ENCODE measurements at regions not wholly inside any gene's neighbourhood (a gene's known extent, or its start where the extent isn't known, plus 50 kb on each side); places are given as distances from the start of the nearest gene placed in this dataset.

DNA sequence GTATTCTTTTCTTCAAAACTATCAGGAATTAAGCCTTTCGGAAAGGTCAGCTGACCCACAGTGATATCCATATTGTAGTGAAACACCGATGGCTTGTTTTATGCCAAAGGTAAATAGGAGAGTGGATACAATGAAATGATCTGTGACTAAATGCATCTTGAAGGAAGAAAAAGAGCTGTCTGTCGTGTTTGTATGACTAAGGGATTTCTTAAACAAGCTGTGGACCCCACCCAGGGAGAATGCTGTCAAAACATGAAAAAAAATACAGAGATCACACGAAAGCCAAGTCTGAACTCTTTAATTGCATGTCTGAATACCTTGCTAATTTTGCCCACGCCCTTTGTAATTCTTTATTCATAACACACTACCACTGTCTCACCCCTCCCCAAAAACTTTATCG lies 286.4 kb upstream of the WWC1 start:
- no peak overlapping the region for H3K27ac Mint-ChIP-seq
- H3K4me1 Mint-ChIP-seq (ENCODE audit: low read depth): no peaks in the 10 kb centered on the region
- H3K9me3 Mint-ChIP-seq: no peaks in the 10 kb centered on the region
- no peaks in the 10 kb centered on the region for H3K36me3 Mint-ChIP-seq (ENCODE audit: low read depth)
- no peak overlapping the region for H3K4me3 Mint-ChIP-seq
- intact Hi-C loops (cut with micrococcal nuclease): no loop called here
- H3K27me3 Mint-ChIP-seq: no peaks in the 10 kb centered on the region

DNA sequence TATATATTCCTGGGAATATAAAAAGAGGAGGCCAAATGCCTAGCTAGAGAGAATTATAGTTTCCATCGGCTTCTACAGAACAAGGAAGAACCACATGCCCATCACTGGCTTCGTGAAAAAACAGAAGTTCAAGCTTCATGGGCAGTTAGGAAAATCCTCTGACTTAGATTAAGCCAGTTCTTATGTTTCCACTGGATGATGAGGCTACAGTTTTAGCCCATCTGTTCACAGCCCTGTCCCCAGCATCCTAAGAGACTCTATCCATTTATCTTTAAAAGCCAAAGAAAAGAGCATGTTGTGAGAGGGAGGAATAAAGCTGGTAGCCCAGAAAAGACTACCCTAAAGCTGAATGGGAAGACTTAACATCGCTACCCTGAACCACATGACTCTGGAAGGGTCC lies 285.5 kb upstream of the WWC1 start:
- no peak overlapping the region for H3K27ac Mint-ChIP-seq
- no peaks in the 10 kb centered on the region for H3K9me3 Mint-ChIP-seq
- no peaks in the 10 kb centered on the region for H3K4me1 Mint-ChIP-seq (ENCODE audit: low read depth)
- no peak overlapping the region for H3K4me3 Mint-ChIP-seq
- H3K27me3 Mint-ChIP-seq: no peaks in the 10 kb centered on the region
- intact Hi-C loops (cut with micrococcal nuclease): no loop called here
- no peaks in the 10 kb centered on the region for H3K36me3 Mint-ChIP-seq (ENCODE audit: low read depth)

DNA sequence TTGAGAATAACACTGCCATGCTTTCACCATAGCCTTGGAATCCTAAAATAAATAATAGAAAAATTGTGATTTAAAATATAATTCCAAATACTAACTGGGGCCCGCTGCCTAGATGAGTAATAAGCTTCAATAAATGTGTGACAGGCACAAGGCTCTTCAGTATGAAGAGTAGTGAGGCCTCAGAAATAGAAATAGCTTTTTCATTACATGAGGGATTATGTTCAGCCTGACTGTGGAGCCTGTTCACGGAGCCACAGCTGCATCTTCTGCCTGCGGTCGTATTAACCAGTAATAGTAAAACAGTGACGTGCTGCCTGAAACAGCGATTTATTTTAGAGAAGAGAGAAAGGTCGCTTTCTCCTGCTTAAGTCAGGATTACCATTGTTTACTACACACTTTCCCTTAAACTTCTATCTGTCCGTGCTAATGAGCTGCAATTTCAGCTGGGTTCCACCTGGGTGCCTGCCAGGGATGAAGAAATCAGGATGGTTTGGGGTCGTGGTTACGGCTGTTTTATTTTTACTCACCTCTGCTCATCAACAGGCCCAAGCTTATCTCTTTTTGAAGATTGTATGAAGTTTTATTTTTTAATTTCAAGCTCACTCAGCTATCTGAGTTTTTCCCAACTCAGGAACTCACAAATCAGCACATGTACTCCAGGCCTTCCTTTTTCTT lies 284.9 kb upstream of the WWC1 start:
- H3K27ac Mint-ChIP-seq: no peak overlapping the region

DNA sequence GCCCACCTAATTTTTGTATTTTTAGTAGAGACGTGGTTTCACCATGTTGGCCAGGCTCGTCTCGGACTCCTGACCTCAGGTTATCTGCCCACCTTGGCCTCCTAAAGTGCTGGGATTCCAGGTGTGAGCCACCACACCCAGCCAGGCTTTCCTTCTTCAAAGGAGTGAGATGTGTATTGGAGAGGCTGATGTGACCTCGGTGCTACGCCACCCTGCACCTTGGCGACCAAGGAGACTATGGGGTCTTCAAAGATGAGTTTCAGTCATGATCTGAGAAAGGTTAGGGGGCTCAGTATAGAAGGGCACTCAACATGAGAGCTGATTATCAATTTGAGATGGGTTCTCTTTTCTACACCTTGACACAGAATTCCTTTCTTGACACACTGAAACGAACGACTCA lies 284.2 kb upstream of the WWC1 start:
- no peak overlapping the region for H3K4me3 Mint-ChIP-seq
- no peaks in the 10 kb centered on the region for H3K27me3 Mint-ChIP-seq
- no peaks in the 10 kb centered on the region for H3K4me1 Mint-ChIP-seq (ENCODE audit: low read depth)
- no peak overlapping the region for H3K27ac Mint-ChIP-seq
- no peaks in the 10 kb centered on the region for H3K36me3 Mint-ChIP-seq (ENCODE audit: low read depth)
- intact Hi-C loops (cut with micrococcal nuclease): no loop called here
- no peaks in the 10 kb centered on the region for H3K9me3 Mint-ChIP-seq

More for the DNA sequence above, 284.9 kb upstream of the WWC1 start:
- intact Hi-C loops (cut with micrococcal nuclease): no loop called here
- H3K36me3 Mint-ChIP-seq (ENCODE audit: low read depth): no peaks in the 10 kb centered on the region
- H3K27me3 Mint-ChIP-seq: no peaks in the 10 kb centered on the region
- no peaks in the 10 kb centered on the region for H3K9me3 Mint-ChIP-seq
- no peak overlapping the region for H3K4me3 Mint-ChIP-seq
- H3K4me1 Mint-ChIP-seq (ENCODE audit: low read depth): no peaks in the 10 kb centered on the region

DNA sequence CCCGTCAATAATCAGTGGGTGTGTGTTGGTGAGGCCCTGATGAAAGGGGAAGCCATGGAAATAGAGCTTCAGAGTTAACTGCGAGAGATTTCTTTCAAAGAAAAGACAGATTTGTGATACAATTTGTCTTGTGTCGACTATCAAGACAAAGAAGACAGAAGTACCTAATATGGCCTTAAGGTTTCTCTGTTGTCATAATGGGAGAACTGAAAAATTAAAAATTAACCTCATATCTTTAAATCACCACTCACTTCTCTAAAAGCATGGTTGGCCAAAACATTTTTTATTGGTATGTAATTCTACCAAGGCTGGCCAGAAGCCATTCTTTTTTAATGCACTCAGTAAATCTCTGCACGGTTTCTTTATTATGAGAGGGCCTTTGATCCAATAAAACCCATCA lies 282.9 kb upstream of the WWC1 start:
- intact Hi-C loops (cut with micrococcal nuclease): no loop called here
- no peaks in the 10 kb centered on the region for H3K4me1 Mint-ChIP-seq (ENCODE audit: low read depth)
- H3K27me3 Mint-ChIP-seq: peaks cover 1% of the 10 kb centered on the region
- H3K4me3 Mint-ChIP-seq: no peak overlapping the region
- H3K36me3 Mint-ChIP-seq (ENCODE audit: low read depth): no peaks in the 10 kb centered on the region
- H3K9me3 Mint-ChIP-seq: no peaks in the 10 kb centered on the region
- H3K27ac Mint-ChIP-seq: no peak overlapping the region

DNA sequence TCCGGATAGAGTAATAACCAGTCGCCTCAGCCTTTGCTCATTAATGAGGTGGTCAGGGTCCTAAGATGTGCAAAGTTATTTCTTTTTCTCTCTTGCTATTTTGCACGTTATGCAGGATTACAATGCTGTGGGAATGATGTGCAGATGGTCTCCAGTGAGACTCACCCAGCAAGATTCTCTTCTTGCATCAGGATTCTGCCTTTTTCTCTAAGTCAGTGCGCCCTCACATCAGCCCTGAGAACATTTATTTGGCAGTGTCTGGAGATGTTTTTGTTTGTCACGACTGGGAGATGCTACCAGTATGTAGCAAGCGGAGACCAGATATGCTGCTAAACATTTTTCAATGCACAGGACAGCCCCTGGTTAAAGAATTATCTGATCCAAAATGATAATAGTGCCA lies 280.3 kb upstream of the WWC1 start:
- Mint-ChIP-seq H3K9me3 (no peaks in the 10 kb centered on the region), H3K4me1 (ENCODE audit: low read depth) (no peaks in the 10 kb centered on the region), H3K36me3 (ENCODE audit: low read depth) (no peaks in the 10 kb centered on the region), H3K27ac (no peak overlapping the region), H3K27me3 (peaks cover 1% of the 10 kb centered on the region), H3K4me3 (no peak overlapping the region)
- intact Hi-C loops (cut with micrococcal nuclease): no loop called here

DNA sequence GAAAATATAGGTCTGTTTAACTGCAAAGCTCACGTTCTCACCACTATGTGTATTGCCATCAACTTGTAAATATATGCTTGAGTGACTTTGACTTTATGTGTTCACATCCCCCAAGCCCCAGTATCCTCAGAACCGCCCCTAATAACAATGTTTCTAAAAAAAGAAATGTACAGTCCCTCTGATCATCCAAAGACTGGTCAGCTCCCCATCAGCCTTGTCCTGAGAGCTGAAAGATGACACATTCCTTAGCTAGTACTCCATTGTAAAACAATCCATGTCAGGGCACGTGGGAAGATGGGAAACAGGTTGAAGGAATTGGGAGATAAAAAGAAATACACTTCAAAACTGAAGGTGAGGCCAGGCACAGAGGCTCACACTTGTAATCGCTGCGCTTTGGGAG lies 279.4 kb upstream of the WWC1 start:
- Mint-ChIP-seq H3K36me3 (ENCODE audit: low read depth) (no peaks in the 10 kb centered on the region), H3K27me3 (peaks cover 1% of the 10 kb centered on the region), H3K4me3 (no peak overlapping the region), H3K4me1 (ENCODE audit: low read depth) (no peaks in the 10 kb centered on the region), H3K27ac (no peak overlapping the region), H3K9me3 (no peaks in the 10 kb centered on the region)
- intact Hi-C loops (cut with micrococcal nuclease): no loop called here

DNA sequence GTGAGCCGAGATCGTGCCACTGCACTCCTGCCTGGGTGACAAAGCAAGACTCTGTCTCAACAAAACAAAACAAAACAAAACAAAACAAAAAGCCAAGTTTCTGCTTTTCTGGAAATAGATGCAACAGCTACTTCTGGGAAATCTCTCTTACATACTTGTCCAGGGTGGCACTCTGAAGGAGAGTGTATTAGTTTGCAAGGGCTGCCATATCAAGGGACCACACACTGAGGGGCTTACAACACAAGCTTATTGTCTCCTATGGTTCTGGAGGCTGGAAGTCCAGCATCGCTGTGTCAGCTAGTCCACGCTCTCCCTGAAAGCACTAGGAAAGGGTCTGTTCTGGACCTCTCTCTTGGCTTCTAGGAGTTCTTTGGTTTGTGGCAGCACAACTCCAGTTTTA lies 277.9 kb upstream of the WWC1 start:
- H3K4me3 Mint-ChIP-seq: no peak overlapping the region
- no peak overlapping the region for H3K27ac Mint-ChIP-seq
- intact Hi-C loops (cut with micrococcal nuclease): no loop called here
- no peaks in the 10 kb centered on the region for H3K4me1 Mint-ChIP-seq (ENCODE audit: low read depth)
- H3K27me3 Mint-ChIP-seq: peaks cover 1% of the 10 kb centered on the region
- no peaks in the 10 kb centered on the region for H3K36me3 Mint-ChIP-seq (ENCODE audit: low read depth)
- no peaks in the 10 kb centered on the region for H3K9me3 Mint-ChIP-seq

DNA sequence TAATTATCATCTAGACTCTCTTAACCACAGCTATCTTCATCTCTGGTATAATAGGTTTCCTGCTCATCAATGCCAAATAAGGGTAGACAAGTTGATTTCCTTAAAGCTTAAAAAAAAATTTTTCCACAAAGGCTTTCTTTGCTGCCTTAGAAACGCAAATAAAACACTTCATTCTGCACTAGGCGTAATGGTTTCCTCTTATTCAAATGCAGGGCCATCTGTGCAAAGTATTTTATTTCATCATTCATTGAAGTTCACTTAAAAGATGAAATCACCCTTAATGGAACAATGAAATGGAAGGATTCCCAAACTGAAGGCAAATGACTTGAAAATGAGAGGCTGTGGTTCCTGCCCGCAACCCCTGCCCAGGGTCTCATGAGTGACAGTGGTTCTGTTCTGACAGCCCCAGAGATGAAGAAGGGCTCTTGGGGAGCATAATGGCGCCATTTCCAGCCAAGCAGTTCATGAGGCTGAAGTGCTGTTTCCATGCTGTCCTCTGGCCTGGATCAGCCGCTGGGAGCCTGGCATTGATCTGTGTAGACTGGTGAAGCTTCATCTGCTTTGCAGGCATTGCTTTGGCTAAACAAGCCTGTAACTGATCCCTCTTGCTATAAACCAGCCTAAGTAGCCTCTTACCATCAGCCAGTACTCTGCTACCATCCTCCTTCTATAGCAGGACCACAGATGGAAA lies 276.9 kb upstream of the WWC1 start:
- Mint-ChIP-seq H3K27ac (no peak overlapping the region), H3K4me1 (ENCODE audit: low read depth) (no peaks in the 10 kb centered on the region), H3K27me3 (peaks cover 3% of the 10 kb centered on the region), H3K36me3 (ENCODE audit: low read depth) (no peaks in the 10 kb centered on the region), H3K9me3 (no peaks in the 10 kb centered on the region), H3K4me3 (no peak overlapping the region)
- intact Hi-C loops (cut with micrococcal nuclease): no loop called here

DNA sequence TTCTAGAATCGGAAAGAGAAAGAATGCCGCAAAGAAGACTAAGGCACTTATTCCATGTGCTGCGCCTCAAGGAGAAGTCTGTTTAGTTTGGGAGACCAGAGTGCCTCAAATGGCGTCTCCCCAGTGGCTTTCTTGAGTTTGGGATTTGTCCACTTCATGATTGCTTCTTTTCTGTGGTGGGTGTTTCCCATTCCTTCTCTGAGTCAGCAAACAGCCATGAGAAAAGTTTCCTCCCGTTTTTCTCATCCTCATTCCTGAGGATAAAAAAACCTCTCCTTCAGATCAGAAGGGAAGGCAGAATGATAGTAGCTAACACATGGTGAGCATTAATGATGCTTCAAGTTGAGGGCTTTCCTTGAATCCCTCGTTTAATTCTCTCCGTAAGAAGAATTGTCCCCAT lies 275.9 kb upstream of the WWC1 start:
- Mint-ChIP-seq H3K9me3 (no peaks in the 10 kb centered on the region), H3K4me3 (no peak overlapping the region), H3K27me3 (peaks cover 9% of the 10 kb centered on the region), H3K36me3 (ENCODE audit: low read depth) (no peaks in the 10 kb centered on the region), H3K4me1 (ENCODE audit: low read depth) (no peaks in the 10 kb centered on the region), H3K27ac (no peak overlapping the region)
- intact Hi-C loops (cut with micrococcal nuclease): no loop called here

DNA sequence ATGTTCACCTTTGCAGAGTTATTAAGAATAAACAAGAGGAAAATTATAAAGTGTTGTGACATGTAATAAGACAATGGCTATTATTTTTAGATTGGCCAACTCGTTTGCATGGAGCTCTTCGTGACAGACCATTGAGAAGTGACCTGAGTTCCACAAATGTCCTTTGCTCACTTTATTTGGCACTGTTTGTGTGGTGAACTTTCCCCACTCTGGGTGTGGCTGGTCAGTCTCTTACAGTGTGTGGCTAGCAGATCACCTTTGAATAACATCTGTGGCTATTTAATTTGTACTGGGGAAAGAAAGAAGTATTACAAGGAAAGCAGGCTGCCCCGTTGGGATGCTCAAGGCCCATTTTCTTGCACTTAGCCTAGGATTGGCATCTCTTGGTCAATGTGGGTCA lies 274.1 kb upstream of the WWC1 start:
- Mint-ChIP-seq H3K27me3 (peaks cover 12% of the 10 kb centered on the region), H3K36me3 (ENCODE audit: low read depth) (no peaks in the 10 kb centered on the region), H3K4me1 (ENCODE audit: low read depth) (no peaks in the 10 kb centered on the region), H3K4me3 (no peak overlapping the region), H3K9me3 (no peaks in the 10 kb centered on the region), H3K27ac (no peak overlapping the region)
- intact Hi-C loops (cut with micrococcal nuclease): no loop called here

DNA sequence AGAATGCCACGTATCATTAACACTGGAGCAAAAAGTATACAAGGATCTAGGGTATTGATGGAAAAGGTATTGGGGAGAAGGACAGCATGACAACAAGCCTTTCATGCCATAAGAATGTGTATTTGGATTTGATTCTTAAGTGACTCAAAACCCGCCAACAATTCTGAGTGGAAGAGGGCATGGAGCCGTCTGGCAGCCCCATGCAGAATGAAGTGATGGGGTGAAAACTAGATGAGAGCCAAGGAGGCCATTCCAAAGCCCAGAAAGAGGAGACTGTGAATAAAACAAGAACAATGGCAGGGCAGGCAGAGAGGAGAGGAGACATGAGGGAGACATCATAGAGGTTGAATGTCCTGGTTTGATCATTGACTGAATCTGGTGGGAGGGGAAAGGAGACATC lies 272.3 kb upstream of the WWC1 start:
- Mint-ChIP-seq H3K4me1 (ENCODE audit: low read depth) (no peaks in the 10 kb centered on the region), H3K36me3 (ENCODE audit: low read depth) (no peaks in the 10 kb centered on the region), H3K27ac (no peak overlapping the region), H3K4me3 (no peak overlapping the region), H3K9me3 (no peaks in the 10 kb centered on the region), H3K27me3 (peaks cover 10% of the 10 kb centered on the region)
- intact Hi-C loops (cut with micrococcal nuclease): no loop called here

DNA sequence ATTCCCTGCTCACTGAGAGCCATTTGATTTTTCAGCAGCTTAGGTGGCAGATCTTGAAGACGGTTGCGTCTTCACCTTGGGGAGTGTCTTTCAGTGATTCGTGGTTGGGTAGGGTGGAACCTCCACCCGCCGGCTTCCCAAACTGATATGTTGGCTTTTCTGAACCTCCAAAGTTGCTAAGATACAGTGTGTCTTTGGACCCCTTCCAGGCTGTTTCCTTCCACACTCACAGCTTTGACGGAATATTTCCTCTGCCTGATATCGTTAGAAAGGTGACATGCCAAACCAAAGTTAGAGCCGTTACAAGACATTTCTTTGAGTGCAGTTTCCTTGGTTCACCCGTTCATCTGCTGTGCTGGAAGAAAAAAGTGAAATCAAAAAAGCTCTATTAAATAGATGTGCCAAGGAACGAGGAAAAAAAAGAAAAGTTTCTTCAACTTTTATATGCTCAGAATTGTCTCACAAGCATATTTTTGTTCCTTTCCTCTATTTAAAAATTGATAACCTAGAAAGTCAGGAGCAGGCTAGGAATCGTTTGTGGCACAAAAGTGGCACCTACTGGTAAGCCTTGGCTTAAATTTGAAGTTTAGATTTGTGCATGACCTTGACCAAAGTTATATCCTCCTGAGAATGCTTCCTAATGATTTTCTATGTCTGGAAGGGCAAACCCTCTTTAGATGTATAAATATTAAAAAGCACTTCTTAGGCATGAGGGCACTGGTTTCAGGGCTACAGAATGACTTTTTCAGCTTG lies 270.7 kb upstream of the WWC1 start:
- no peak overlapping the region for H3K4me3 Mint-ChIP-seq
- no peaks in the 10 kb centered on the region for H3K36me3 Mint-ChIP-seq (ENCODE audit: low read depth)
- H3K27me3 Mint-ChIP-seq: peaks cover 10% of the 10 kb centered on the region
- no peaks in the 10 kb centered on the region for H3K9me3 Mint-ChIP-seq
- H3K27ac Mint-ChIP-seq: no peak overlapping the region
- H3K4me1 Mint-ChIP-seq (ENCODE audit: low read depth): no peaks in the 10 kb centered on the region
- intact Hi-C loops (cut with micrococcal nuclease): loop anchor here (1.0 kb wide), 1 partner anchor 297 kb away; no protein-coding TSS in a partner anchor

DNA sequence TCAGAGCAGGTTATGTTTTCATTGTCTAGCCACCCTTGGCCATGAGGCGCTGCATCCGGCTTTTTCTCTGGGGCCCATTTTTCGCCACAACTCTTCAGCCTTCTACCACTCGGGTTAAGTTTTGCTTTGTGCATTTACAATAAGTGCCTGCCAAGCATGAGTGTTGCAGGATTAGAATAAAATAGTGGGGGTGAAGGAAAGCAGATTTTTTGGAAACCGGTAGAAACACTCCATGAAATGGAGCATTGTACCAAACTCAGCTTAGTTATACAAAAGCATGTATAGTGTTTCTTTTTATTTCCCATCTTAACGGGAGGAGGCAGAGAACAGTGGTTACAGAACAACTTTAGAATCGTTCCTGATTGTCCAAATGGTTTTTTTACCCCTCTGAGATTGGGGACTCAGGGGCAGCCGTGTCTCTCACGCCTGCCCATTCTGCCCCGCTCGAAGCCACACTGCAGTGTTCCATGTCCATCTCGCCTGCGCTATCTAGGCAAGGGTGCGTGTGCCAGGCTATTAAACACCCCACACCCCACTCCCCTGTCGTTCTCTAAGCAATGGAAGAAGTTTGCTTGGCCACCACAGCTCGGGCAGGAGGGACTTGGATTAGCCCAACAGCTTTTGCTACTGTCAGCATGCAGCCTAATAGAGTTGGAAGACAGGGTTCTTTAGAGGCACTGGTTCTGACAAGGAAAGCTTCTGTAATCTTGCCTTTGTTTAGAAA lies 268.8 kb upstream of the WWC1 start:
- Mint-ChIP-seq H3K27ac (no peak overlapping the region), H3K4me1 (ENCODE audit: low read depth) (no peaks in the 10 kb centered on the region), H3K4me3 (no peak overlapping the region), H3K36me3 (ENCODE audit: low read depth) (no peaks in the 10 kb centered on the region), H3K9me3 (no peaks in the 10 kb centered on the region), H3K27me3 (peaks cover 10% of the 10 kb centered on the region)
- intact Hi-C loops (cut with micrococcal nuclease): no loop called here

Measured in dendritic cell treated with granulocyte-macrophage colony-stimulating factor and Interleukin-4, amounts not matched to agents 40 ng/mL and 50 ng/mL, for 4 days (primary cell).